ENCODE measurements at regions not wholly inside any gene's neighbourhood (a gene's known extent, or its start where the extent isn't known, plus 50 kb on each side); places are given as distances from the start of the nearest gene placed in this dataset.

- TF ChIP-seq BHLHE40 (IDR thresholded peaks at IDR 0.05; ENCODE audit: borderline replicate concordance): no peak
- no peak for TF ChIP-seq ELF4 (IDR thresholded peaks at IDR 0.05)
- no peak for TF ChIP-seq HDGF (IDR thresholded peaks at IDR 0.05; ENCODE audit: borderline replicate concordance)
- no peak for TF ChIP-seq SUZ12 (IDR thresholded peaks at IDR 0.05)
- TF ChIP-seq TARDBP (IDR thresholded peaks at IDR 0.05): no peak
- no peak for TF ChIP-seq FOXM1 (IDR thresholded peaks at IDR 0.05; ENCODE audit: borderline replicate concordance)
- TF ChIP-seq SP1 (IDR thresholded peaks at IDR 0.05): no peak
- no peak for TF ChIP-seq ARNT (IDR thresholded peaks at IDR 0.05)
- TF ChIP-seq ZNF384 (IDR thresholded peaks at IDR 0.05): no peak
- no peak for TF ChIP-seq FOXK2 (IDR thresholded peaks at IDR 0.05)
Observed at GRCh38 chr12:20055856-20056255, 312.5 kb upstream of the PDE3A start.

Data from HEK293T (cell line).